CD14-positive monocyte (primary cell): ENCODE measurements at regions not wholly inside any gene's neighbourhood (a gene's known extent, or its start where the extent isn't known, plus 50 kb on each side); places are given as distances from the start of the nearest gene placed in this dataset.

ENCODE experiments used
- DNase-seq, 3 donors: peaks; one replicate each; pipeline ENCODE4 v3.0.0-alpha.2; 2011 to 2022
- H2AFZ ChIP-seq: 2 replicates; pipeline ENCODE4 v1.6.0; 2012; ENCODE audit warnings: mild to moderate bottlenecking, low read depth, low read length, inconsistent platforms; ENCODE audit not compliant: insufficient read depth, poor library complexity, severe bottlenecking
- H3K27ac ChIP-seq, 2 donors: 1 replicate in 1 of 2; 2 replicates in 1 of 2; pipeline ENCODE4 v1.5.1; 2012 to 2013; ENCODE audit warnings: low read length in 2 of 2, control low read depth in 1 of 2, inconsistent platforms in 1 of 2, low read depth in 1 of 2, mild to moderate bottlenecking in 1 of 2
- H3K27me3 ChIP-seq, 2 donors: one replicate each; pipeline versions ENCODE4 v1.6.0 to v1.6.1; 2011 to 2013; ENCODE audit warnings: low read length in 2 of 2; ENCODE audit not compliant: control insufficient read depth in 2 of 2, insufficient read depth in 2 of 2
- H3K36me3 ChIP-seq, 2 donors: replicated peaks in 1 of 2; 1 replicate in 1 of 2; 2 replicates in 1 of 2; pipeline versions ENCODE4 v1.5.1 to v1.6.1; 2012 to 2013; ENCODE audit warnings: low read length in 2 of 2, control low read depth in 1 of 2, inconsistent platforms in 1 of 2, mild to moderate bottlenecking in 1 of 2; ENCODE audit not compliant: insufficient read depth in 2 of 2, control insufficient read depth in 1 of 2
- H3K4me1 ChIP-seq, 2 donors: 1 replicate in 1 of 2; 2 replicates in 1 of 2; pipeline versions ENCODE4 v1.5.1 to v1.6.1; 2012 to 2013; ENCODE audit warnings: low read length in 2 of 2, control low read depth in 1 of 2, inconsistent platforms in 1 of 2, mild to moderate bottlenecking in 1 of 2, moderate library complexity in 1 of 2; ENCODE audit not compliant: insufficient read depth in 2 of 2, control insufficient read depth in 1 of 2
- H3K4me2 ChIP-seq: replicated peaks from 2 replicates; pipeline ENCODE3; 2012; ENCODE audit warnings: low read length, moderate library complexity, mild to moderate bottlenecking; ENCODE audit not compliant: poor library complexity, severe bottlenecking; ENCODE audit errors: extremely low read depth
- H3K4me3 ChIP-seq, 3 experiments: fragments of 200-600 bp in 1 of 3; sonication (generic) in 1 of 3; replicated peaks in 1 of 3; 1 replicate in 2 of 3; 2 replicates in 1 of 3; pipeline ENCODE4 v1.5.1; 2011 to 2013; ENCODE audit warnings: low read length in 3 of 3, mild to moderate bottlenecking in 3 of 3, control low read depth in 2 of 3, low read depth in 2 of 3, inconsistent platforms in 1 of 3, moderate library complexity in 1 of 3
- H3K79me2 ChIP-seq: 2 replicates; pipeline ENCODE4 v1.6.0; 2012; ENCODE audit warnings: mild to moderate bottlenecking, control low read depth, inconsistent platforms, low read length, moderate library complexity; ENCODE audit not compliant: insufficient read depth
- H3K9ac ChIP-seq: 2 replicates; pipeline ENCODE4 v1.6.0; 2017; ENCODE audit warnings: low read length, mild to moderate bottlenecking; ENCODE audit not compliant: insufficient read depth, poor library complexity, severe bottlenecking
- H3K9me3 ChIP-seq, 2 donors: replicated peaks in 1 of 2; 1 replicate in 1 of 2; 2 replicates in 1 of 2; pipeline versions ENCODE4 v1.5.1 to v1.6.1; 2012 to 2013; ENCODE audit warnings: low read length in 2 of 2, control low read depth in 1 of 2; ENCODE audit not compliant: control insufficient read depth in 1 of 2, insufficient read depth in 1 of 2
- H4K20me1 ChIP-seq: 2 replicates; pipeline ENCODE4 v1.6.0; 2012; ENCODE audit warnings: mild to moderate bottlenecking, low read length, control low read depth, moderate library complexity; ENCODE audit not compliant: insufficient read depth
- H3K27ac Mint-ChIP-seq, 7 donors: one replicate each; pipeline ENCODE4 v1.8.0; 2020; ENCODE audit warnings: mild to moderate bottlenecking in 7 of 7, mixed read lengths in 7 of 7, moderate library complexity in 6 of 7, inconsistent platforms in 2 of 7
- H3K27me3 Mint-ChIP-seq, 3 donors: one replicate each; pipeline ENCODE4 v1.8.0; 2021 to 2022; ENCODE audit warnings: low read depth in 3 of 3, mild to moderate bottlenecking in 3 of 3, mixed read lengths in 3 of 3, moderate library complexity in 3 of 3, inconsistent platforms in 1 of 3
- H3K36me3 Mint-ChIP-seq, 2 donors: one replicate each; pipeline ENCODE4 v1.8.0; 2020; ENCODE audit warnings: mixed read lengths in 2 of 2, inconsistent platforms in 1 of 2, mild to moderate bottlenecking in 1 of 2
- H3K4me1 Mint-ChIP-seq: one replicate; pipeline ENCODE4 v1.8.0; 2020; ENCODE audit warnings: mild to moderate bottlenecking, mixed read lengths
- H3K4me3 Mint-ChIP-seq, 2 donors: one replicate each; pipeline ENCODE4 v1.8.0; 2020; ENCODE audit warnings: mild to moderate bottlenecking in 2 of 2, mixed read lengths in 2 of 2, moderate library complexity in 1 of 2
- H3K9me3 Mint-ChIP-seq, 7 donors: one replicate each; pipeline ENCODE4 v1.8.0; 2020 to 2022; ENCODE audit warnings: mixed read lengths in 7 of 7, mild to moderate bottlenecking in 6 of 7, moderate library complexity in 6 of 7, inconsistent platforms in 2 of 7
- CTCF ChIP-seq: fragments of 200-600 bp; IDR thresholded peaks from one replicate; pipeline ENCODE4 v1.8.0; 2022; ENCODE audit warnings: antibody characterized with exemption, mild to moderate bottlenecking
- WGBS: methylation state at CpG from one replicate; pipeline ENCODE4 v1.1.5; 2013; ENCODE audit warnings: missing lambda C conversion rate; ENCODE audit not compliant: insufficient coverage; 5-methylcytosine and 5-hydroxymethylcytosine counted together
- intact Hi-C, 2 donors: fragments of 100-400 bp; cut with micrococcal nuclease; formaldehyde crosslinking; loops; one replicate each; pipeline versions ENCODE4 v1.15.0 to v1.15.1; 2023

DNA sequence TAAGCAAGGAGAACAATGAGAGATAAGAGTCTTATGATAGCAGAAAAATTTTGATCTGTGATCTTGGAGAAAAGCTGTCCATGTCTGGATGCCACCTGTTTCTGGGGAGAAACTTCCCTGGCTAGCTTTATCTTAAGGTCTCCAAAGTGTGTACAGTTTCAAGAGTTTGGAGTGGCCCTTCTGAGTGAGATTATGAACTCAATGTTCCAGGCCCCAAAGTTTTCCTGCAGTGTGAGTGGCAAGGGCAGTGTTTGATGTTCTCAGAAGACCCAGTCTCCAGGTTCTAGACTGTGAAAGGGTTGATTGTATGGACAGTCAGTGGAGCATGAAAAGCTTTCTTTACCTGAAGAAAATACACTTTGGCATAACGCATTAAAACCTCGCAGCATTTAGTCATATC, 121.7 kb downstream of the OLIG3 start:
- peaks cover 8 to 11% of the 10 kb centered on the region in 2 donors for H3K4me1 ChIP-seq
- no peak overlapping the region for H3K27ac ChIP-seq
- DNase-seq: no peak
- H3K4me3 ChIP-seq: no peak overlapping the region
- no peaks in the 10 kb centered on the region for H4K20me1 ChIP-seq
- no CpG with 5 or more reads among the region's 2 CpGs for whole genome bisulfite sequencing
- H3K4me3 Mint-ChIP-seq: no peak overlapping the region
- H3K36me3 Mint-ChIP-seq: no peaks in the 10 kb centered on the region
- H3K36me3 ChIP-seq: no peaks in the 10 kb centered on the region
- no peak overlapping the region for H3K4me2 ChIP-seq
- peaks cover 14% of the 10 kb centered on the region for H3K4me1 Mint-ChIP-seq
- no peak for TF ChIP-seq CTCF
- no peak overlapping the region for H3K9ac ChIP-seq
- H3K9me3 Mint-ChIP-seq: peaks cover 0 to 4% (median 2%) of the 10 kb centered on the region in 7 donors
- no peak overlapping the region for H3K27ac Mint-ChIP-seq
- peaks cover 0 to 3% of the 10 kb centered on the region in 2 donors for H3K9me3 ChIP-seq
- no peaks in the 10 kb centered on the region for H3K79me2 ChIP-seq
- intact Hi-C loops: no loop called here
- H3K27me3 Mint-ChIP-seq: peaks cover 0 to 1% (median 0%) of the 10 kb centered on the region in 3 donors
- no peaks in the 10 kb centered on the region for H3K27me3 ChIP-seq
- no peak overlapping the region for H2AFZ ChIP-seq

- H2AFZ ChIP-seq: no peak overlapping the region
- Mint-ChIP-seq H3K27me3 (peaks cover 0 to 1% (median 0%) of the 10 kb centered on the region in 3 donors), H3K4me1 (peaks cover 14% of the 10 kb centered on the region), H3K27ac (no peak overlapping the region), H3K36me3 (no peaks in the 10 kb centered on the region), H3K9me3 (peaks cover 0 to 3% (median 2%) of the 10 kb centered on the region in 7 donors), H3K4me3 (no peak overlapping the region)
- H3K4me3 ChIP-seq: no peak overlapping the region
- peaks cover 8 to 11% of the 10 kb centered on the region in 2 donors for H3K4me1 ChIP-seq
- WGBS: no CpG with 5 or more reads among the region's 4 CpGs
- H3K9ac ChIP-seq: no peak overlapping the region
- no peaks in the 10 kb centered on the region for H3K36me3 ChIP-seq
- no peak for TF ChIP-seq CTCF
- no peaks in the 10 kb centered on the region for H3K79me2 ChIP-seq
- no peaks in the 10 kb centered on the region for H3K9me3 ChIP-seq
- no peak for DNase-seq
- H4K20me1 ChIP-seq: no peaks in the 10 kb centered on the region
- no peak overlapping the region for H3K4me2 ChIP-seq
- no peaks in the 10 kb centered on the region for H3K27me3 ChIP-seq
- H3K27ac ChIP-seq: no peak overlapping the region
- intact Hi-C loops: no loop called here
These were observed 122.6 kb downstream of the OLIG3 start for GRCh38 chr6:137371634-137372016.
